ENCODE measurements at regions not wholly inside any gene's neighbourhood (a gene's known extent, or its start where the extent isn't known, plus 50 kb on each side); places are given as distances from the start of the nearest gene placed in this dataset.

DNA sequence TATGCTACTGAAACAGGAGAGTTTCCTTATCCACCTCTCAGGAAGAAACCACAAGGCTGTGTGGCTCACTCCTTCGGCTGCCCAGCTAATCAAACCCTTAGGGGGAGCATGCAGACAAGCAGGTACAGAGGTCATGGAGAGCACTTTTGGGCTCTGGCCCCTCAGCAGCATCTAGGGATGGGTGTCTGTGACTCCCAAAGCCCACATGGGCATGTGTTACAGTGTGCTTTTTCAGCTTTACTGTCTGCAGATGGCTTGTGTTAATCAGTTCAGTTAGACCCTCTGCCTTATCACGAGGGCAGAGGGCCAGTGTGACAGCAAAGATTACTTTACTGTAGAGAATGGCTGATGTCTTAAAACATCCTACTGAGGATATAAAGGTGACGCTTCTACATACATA is 447.4 kb downstream of the PCDH10 start:
- ChIA-PET CTCF (no interaction called here), POLR2A (no interaction called here)
- no peak for DNase-seq (ENCODE audit: extremely low spot score)
- TF ChIP-seq BHLHE40 (IDR thresholded peaks at IDR 0.05; ENCODE audit: borderline replicate concordance) (no peak), SUZ12 (IDR thresholded peaks at IDR 0.05) (no peak), FOXA1 (IDR thresholded peaks at IDR 0.05) (no peak), ARNT (IDR thresholded peaks at IDR 0.05) (no peak), ZNF384 (IDR thresholded peaks at IDR 0.05) (no peak), SP1 (IDR thresholded peaks at IDR 0.05) (no peak), LEF1 (IDR thresholded peaks at IDR 0.05; ENCODE audit: borderline replicate concordance) (no peak), FOXM1 (IDR thresholded peaks at IDR 0.05; ENCODE audit: borderline replicate concordance) (no peak), CTBP1 (IDR thresholded peaks at IDR 0.05; ENCODE audit: borderline replicate concordance) (no peak), TARDBP (IDR thresholded peaks at IDR 0.05) (no peak), HDGF (IDR thresholded peaks at IDR 0.05; ENCODE audit: borderline replicate concordance) (no peak), ELF4 (IDR thresholded peaks at IDR 0.05) (no peak), NFRKB (IDR thresholded peaks at IDR 0.05) (no peak), FOXK2 (IDR thresholded peaks at IDR 0.05) (no peak)
- TF ChIP-seq, protein P1, sequence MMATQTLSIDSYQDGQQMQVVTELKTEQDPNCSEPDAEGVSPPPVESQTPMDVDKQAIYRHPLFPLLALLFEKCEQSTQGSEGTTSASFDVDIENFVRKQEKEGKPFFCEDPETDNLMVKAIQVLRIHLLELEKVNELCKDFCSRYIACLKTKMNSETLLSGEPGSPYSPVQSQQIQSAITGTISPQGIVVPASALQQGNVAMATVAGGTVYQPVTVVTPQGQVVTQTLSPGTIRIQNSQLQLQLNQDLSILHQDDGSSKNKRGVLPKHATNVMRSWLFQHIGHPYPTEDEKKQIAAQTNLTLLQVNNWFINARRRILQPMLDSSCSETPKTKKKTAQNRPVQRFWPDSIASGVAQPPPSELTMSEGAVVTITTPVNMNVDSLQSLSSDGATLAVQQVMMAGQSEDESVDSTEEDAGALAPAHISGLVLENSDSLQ (IDR thresholded peaks at IDR 0.05) = no peak

DNA sequence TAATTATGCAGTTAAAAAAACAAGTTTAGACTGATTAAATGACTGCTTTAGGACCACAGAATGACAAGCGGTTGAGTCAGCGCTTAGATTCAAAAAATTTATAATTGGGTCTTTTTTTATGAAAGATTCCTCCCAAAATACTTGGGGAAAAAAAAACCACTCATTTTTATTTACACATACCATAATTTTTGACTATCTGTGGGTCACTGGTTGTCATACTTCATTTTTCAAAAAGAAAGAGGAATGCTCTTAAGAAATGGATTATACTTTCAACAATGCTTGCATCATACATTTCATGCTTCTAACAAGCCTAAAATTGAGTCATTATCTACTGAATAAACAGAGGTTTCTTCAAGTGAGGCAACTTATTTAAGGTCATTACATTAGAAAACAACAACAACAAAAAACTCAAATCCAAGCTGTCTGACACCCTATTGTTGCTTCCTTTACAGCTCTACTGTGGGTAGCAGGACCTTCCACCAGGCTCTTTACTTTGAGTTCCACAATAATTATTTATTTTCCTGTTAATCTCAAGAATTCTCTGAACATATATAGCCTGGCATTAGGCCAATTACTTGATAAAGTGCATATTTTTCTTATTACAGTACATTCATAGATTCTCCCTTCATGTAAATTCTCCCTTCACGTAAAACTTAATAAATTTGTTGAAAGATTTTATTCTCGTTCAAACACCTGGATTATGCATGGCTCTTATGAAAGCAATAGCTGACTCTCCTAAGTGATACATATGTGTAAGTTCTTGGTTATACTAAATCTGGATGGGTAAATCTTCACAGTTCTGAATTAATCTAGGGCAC is 445.5 kb downstream of the PCDH10 start:
- POLR2A ChIA-PET = no interaction called here
- no peak for DNase-seq (ENCODE audit: extremely low spot score)
- TF ChIP-seq SP1 (IDR thresholded peaks at IDR 0.05) (no peak), NFRKB (IDR thresholded peaks at IDR 0.05) (no peak), ELF4 (IDR thresholded peaks at IDR 0.05) (no peak), ZNF384 (IDR thresholded peaks at IDR 0.05) (no peak), FOXA1 (IDR thresholded peaks at IDR 0.05) (no peak), BHLHE40 (IDR thresholded peaks at IDR 0.05; ENCODE audit: borderline replicate concordance) (no peak), HDGF (IDR thresholded peaks at IDR 0.05; ENCODE audit: borderline replicate concordance) (no peak), ARNT (IDR thresholded peaks at IDR 0.05) (no peak), FOXK2 (IDR thresholded peaks at IDR 0.05) (no peak), FOXM1 (IDR thresholded peaks at IDR 0.05; ENCODE audit: borderline replicate concordance) (no peak)
- TF ChIP-seq, protein P1 (IDR thresholded peaks at IDR 0.05) = no peak
- CTCF ChIA-PET = no interaction called here

DNA sequence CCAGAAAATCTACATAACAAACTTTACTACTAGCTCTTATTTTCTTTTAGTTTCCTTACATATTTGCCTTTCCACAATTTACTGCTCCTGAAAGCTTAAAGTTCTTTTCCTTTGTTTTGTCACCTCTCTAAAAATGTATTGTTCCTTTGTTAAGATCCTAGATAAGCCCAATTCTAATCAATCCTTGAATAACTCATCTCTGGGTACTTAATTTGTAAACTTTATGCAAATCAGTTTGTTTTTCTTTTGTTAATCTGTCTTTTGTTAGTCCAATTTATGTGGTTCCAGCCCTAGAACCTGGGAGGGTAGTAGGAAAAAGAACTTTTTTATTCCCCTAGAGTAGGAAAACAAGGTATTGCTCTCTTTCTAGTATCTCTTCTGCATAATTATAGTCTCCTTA is 444.7 kb downstream of the PCDH10 start:
- ChIA-PET POLR2A (no interaction called here), CTCF (interaction anchor here (0.6 to 0.7 kb wide), 2 partner anchors 39 to 175 kb away, joined by 3 read pairs; no protein-coding TSS in a partner anchor)
- no peak for DNase-seq (ENCODE audit: extremely low spot score)
- TF ChIP-seq BHLHE40 (IDR thresholded peaks at IDR 0.05; ENCODE audit: borderline replicate concordance) (no peak), FOXK2 (IDR thresholded peaks at IDR 0.05) (no peak), ZNF384 (IDR thresholded peaks at IDR 0.05) (no peak), L3MBTL2 (conservative IDR thresholded peaks at IDR 0.05) (no peak), SP1 (IDR thresholded peaks at IDR 0.05) (no peak), FOXM1 (IDR thresholded peaks at IDR 0.05; ENCODE audit: borderline replicate concordance) (no peak), ARNT (IDR thresholded peaks at IDR 0.05) (no peak), SUZ12 (IDR thresholded peaks at IDR 0.05) (no peak), ELF4 (IDR thresholded peaks at IDR 0.05) (no peak), HDGF (IDR thresholded peaks at IDR 0.05; ENCODE audit: borderline replicate concordance) (no peak), LEF1 (IDR thresholded peaks at IDR 0.05; ENCODE audit: borderline replicate concordance) (no peak), CTBP1 (IDR thresholded peaks at IDR 0.05; ENCODE audit: borderline replicate concordance) (no peak), NFRKB (IDR thresholded peaks at IDR 0.05) (no peak), TARDBP (IDR thresholded peaks at IDR 0.05) (no peak)
- TF ChIP-seq, protein P1 (IDR thresholded peaks at IDR 0.05) = no peak

DNA sequence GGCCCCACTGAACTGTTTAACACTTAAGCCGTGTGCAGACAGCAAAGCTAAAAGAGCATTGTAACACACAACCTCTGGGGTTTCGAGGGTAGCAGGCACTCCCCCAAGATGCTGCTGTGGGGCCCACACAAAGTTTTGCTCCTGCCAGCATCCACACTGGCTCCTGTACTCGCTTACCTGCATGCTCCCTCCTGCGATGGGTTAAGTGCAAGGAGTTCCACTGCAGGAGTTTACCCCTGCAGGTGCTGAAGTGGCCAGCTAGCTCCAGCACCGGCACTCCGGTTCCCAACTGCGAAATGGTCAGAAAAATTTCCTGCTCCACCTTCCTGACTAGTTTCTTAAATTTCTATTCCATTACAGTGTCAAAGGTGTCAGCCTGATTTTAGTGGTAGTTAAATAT is 443.5 kb downstream of the PCDH10 start:
- ChIA-PET CTCF (no interaction called here), POLR2A (no interaction called here)
- no peak for TF ChIP-seq ARNT (IDR thresholded peaks at IDR 0.05)
- no peak for TF ChIP-seq FOXM1 (IDR thresholded peaks at IDR 0.05; ENCODE audit: borderline replicate concordance)
- TF ChIP-seq SP1 (IDR thresholded peaks at IDR 0.05) = no peak
- no peak for TF ChIP-seq ZNF384 (IDR thresholded peaks at IDR 0.05)
- no peak for TF ChIP-seq L3MBTL2 (conservative IDR thresholded peaks at IDR 0.05)
- TF ChIP-seq FOXK2 (IDR thresholded peaks at IDR 0.05) = no peak
- TF ChIP-seq, protein P1 (IDR thresholded peaks at IDR 0.05) = no peak
- no peak for TF ChIP-seq FOXA1 (IDR thresholded peaks at IDR 0.05)
- no peak for DNase-seq (ENCODE audit: extremely low spot score)

DNA sequence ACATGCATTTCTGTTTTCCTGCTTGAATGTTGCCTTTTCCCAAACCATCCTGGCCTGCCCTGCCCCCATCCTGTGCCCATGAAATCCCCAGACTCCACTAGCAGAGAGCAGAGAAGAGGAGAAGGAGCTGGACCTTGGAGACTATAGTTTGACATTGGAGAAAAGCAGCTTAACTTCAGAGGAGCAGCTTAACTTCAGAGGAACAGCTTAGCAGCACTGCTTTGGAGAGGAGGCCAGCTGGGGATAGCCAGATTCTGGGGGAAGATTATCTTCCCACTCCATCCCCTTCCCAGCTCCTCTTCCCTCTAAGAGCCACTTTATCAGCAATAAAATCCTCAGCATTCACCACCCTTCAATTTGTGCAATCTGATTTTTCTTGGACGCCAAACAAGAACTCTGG is 443.0 kb downstream of the PCDH10 start:
- POLR2A ChIA-PET = no interaction called here
- CTCF ChIA-PET = no interaction called here
- TF ChIP-seq ZNF384 (IDR thresholded peaks at IDR 0.05) (no peak), TARDBP (IDR thresholded peaks at IDR 0.05) (no peak), ELF4 (IDR thresholded peaks at IDR 0.05) (no peak), FOXA1 (IDR thresholded peaks at IDR 0.05) (no peak), SUZ12 (IDR thresholded peaks at IDR 0.05) (no peak), HDGF (IDR thresholded peaks at IDR 0.05; ENCODE audit: borderline replicate concordance) (no peak), FOXM1 (IDR thresholded peaks at IDR 0.05; ENCODE audit: borderline replicate concordance) (no peak), BHLHE40 (IDR thresholded peaks at IDR 0.05; ENCODE audit: borderline replicate concordance) (no peak), NFRKB (IDR thresholded peaks at IDR 0.05) (no peak), ARNT (IDR thresholded peaks at IDR 0.05) (no peak), L3MBTL2 (conservative IDR thresholded peaks at IDR 0.05) (no peak), CTBP1 (IDR thresholded peaks at IDR 0.05; ENCODE audit: borderline replicate concordance) (no peak), FOXK2 (IDR thresholded peaks at IDR 0.05) (no peak)
- TF ChIP-seq, protein P1 (IDR thresholded peaks at IDR 0.05) = no peak
- DNase-seq (ENCODE audit: extremely low spot score) = no peak

Data from HEK293T (cell line).